Hepatic stellate cell (primary cell): ENCODE measurements at regions not wholly inside any gene's neighbourhood (a gene's known extent, or its start where the extent isn't known, plus 50 kb on each side); places are given as distances from the start of the nearest gene placed in this dataset.
"Not testable (repeated sequence)": the region's sequence is repeated elsewhere in the genome, so short reads cannot be mapped to it uniquely, and the experiment has no call there.

Source experiments
- DNase-seq: peaks from one replicate; pipeline ENCODE4 v3.0.0; 2011; ENCODE audit warnings: low spot score

DNA sequence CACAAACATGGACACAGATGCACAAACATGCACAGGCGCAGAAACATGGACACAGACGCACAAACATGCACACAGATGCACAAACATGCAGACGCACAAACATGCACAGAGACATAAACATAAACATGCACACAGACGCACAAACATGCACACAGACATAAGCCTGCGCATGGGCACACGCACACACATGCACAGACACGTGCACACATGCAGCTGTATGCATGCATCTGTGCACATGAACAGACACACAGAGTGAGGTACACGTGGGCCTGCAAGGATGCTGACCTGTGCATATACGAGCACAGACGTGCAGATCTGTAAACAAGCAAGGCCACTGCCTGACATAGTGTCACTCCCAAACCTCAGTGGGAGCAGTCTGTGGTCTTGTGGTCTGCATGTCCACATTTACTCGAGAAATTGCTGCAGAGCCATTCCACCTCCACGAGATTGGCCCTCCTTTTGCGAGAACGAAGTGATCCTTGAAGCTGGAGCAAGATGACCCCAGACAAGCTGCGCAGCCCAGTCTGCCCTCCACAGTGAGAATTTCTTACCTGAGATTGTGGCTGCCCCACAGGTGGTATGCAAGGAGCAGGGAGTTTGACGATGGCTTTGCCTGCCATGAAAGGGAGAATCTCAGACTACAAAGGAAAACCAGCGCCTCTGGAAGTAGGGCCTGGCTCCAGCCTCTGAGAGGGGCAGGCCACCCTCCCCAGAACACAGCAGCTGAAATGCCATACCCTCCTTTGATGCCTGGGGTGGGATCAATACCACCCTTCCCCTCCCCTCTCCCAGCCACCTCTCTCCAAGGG, 299.9 kb downstream of the BRD1 start:
- no peak for DNase-seq

DNA sequence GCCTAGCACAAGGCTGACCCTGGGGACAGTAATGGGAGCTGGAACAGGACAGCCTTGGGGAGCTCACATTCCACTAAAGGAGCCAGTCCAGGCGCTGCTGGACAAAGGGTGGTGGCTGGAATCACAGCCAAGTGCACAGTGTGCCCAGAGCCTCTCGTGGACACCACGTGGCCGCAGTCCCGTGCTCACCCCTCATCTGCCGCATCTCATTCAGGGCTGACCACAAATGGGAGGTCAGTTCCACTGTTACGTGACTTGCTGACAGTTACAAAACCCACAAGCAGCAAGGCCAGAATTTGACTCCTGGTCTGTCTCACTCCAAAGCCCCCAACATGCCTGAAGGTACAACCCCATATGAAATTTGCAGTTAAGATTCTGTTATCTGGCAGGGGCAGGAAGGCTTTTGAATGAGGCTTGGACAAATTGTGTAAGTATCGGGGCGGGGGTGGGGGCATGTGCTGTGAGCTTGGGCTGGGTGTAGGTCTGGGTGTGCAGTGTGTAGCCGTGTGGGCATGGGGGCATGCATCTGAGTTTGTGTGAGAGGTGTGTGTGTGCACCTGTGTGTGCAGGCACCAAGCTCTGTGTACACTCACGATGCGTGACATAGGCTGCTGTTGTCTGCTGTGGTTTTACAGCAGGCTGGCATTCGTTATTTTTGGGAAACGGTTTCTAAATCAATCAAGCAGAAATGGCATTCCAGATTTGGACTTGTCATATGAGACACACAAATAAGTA, 301.7 kb downstream of the BRD1 start:
- DNase-seq = no peak

DNA sequence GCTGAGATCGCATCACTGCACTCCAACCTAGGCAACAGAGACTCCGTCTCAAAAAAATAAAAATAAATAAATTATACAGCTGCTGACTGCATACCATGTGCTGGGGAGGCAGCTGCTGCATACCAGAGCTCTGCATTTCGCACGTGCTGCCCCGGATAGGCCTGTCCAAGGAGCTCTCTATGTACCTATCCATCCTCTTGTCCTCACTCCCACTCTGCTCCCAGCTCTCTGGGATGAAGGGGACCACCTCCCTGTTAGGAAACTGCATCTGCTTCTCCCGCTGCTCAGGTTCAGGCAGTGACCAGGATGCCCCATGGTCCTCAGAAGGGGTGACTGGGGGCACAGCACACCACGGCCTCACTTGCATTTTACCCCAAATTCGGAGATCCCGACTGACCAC, 302.3 kb downstream of the BRD1 start:
- no peak for DNase-seq

DNA sequence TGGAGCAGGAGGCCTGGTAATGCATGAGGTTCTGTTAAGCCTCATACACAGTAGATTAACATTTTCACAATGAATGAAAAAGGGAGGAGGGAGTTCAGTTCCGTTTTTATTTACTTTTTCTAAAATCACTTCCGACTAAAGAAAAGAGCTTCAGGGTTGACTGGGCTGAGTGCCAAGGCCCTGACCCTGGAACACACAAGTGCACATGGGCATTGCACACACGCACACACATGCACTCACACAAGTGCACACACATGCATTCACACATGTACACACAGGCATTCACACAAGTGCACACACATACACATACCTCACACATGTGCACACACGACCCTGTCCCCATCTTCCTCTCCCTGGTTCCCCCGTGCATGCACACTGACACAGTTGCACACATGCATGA, 303.3 kb downstream of the BRD1 start:
- DNase-seq = no peak

DNA sequence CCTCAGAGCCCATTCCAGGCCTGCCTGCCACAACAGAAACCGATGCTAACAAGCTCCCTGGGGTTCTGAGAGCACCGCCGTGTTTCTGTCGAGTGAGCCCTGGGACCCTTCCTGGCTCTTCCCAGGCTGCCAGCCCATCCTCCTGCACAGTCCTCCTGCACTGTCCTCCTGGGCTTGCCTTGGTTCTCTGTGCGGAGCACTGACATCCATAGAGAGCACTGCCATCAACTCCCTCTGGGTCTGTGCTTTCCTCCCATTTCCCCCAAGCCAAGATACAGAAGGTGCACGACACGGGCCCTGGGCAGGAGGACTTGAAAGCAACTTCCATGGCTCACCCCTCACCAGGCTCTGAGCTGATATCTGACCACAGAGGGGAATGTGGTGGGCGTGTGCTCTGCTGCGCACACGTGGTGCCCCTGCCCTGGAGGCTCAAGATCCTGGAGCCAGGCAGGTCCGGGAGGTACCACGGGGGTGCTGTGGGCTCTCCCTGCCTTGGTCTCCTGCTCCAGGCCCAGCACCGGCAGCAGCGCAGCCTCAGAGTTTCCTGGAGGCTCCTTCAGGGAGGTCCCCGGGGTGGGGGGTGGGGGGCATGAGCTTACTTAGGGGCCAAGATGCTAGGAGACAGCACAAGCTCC, 304.2 kb downstream of the BRD1 start:
- DNase-seq = no peak

DNA sequence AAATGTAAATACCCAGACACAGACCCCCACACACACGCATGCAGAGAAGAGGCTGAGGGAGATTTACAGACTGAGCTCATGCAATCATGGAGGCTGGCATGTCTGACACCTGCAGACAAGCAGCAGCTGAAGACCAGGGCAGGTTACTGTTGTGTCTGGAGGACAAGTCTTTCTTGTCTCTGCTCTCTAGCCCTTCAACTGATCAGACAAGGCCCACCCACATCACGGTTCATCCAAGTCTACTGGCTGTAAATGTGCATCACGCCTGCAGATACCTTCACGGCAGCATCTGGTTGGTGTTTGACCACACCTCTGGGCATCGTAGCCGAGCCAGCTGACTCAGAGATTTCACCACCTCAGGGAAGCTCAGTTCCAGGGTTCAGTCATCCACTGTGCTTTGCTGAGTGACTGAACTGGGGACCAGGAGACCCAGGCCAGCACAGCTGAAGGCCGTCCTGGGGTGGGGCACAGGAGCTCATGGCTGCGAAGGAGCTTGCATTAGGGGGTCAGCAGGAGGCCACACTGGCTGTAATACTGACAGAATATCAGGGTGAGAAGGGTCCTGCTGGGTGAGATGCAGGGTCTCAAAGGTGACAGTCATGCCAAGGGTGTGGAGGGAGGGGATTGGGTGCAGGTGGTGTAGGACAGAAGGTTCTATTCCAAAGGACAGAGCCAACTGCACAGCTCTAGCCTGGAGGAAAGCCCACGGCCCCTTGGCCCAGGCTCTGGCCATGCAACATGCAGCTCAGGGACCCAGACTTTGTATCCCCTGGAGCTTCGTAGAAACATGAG, 304.9 kb downstream of the BRD1 start:
- DNase-seq = no peak

DNA sequence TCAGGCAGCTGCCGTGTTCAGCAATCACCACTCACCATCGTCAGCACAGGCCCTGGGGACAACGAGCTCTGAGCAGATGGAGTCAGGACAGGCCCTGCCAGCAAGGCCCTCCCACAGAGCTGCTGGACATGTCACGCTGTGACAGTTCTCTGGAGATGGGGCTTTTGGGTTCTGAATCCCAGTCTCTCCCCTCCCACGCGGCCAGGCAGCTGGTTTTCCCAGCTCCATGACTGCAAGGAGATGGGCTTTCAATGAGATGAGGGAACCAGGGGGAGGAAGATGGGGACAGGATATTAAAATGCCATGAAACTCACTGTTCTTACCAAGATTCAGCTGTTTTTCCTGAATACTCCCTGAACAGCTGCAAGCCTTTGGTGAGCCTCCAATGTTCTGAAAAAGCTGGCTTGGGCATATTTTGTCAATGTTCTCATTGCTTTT, 305.9 kb downstream of the BRD1 start:
- DNase-seq = no peak

DNA sequence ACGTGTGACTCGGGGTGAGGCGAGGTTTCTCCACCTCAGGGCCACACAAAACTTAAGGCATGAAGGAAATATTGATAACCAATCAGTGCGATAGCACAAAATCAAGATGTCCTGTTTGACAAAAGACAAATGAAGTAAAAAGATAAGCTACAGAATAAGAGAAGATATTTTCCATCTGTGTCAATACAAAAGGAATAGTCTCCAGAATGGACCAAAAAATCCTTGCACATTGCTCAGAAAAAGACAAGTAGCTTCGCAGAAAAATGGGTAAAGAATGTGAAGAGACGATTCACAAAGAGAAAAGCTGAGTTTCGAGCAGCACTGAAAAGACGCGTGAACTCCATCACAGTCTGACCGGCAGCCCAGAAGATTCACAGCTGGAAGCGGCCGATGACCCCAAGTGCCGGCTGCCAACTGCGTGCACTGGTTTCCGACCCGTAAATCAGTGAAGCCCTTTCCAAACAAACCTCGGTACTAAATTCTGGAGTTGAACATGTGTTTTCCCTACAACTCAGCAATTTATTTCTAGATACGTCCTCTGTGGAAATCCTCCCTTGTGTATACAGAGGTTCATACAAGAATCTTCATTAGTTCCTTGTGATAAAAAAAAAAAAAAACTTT, 308.4 kb downstream of the BRD1 start:
- no peak for DNase-seq

DNA sequence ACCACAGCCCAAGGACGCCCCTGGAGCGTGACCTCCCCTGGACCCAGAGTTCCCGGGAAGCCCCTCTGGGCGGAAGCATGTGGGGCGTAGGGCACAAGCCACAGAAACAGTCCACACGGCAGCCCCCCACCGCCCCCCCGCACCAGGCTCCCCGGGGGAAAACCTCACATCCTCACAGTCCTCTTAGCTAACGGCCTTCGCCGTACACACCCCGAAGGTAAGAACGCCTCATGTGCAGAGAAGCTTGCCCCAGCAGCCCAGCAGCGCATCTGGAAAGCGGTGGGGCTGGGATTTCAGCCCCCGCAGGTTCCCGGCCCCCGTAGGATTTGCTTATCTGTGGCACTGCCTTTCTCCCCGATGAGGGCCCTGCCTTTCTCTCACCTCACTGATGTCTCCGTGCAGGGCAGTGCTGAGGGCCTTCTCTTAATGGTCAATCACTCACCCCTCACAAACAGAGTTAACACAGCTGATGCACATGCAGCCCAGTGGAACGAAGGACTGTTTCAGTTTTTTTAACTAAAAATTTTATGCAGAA, 309.2 kb downstream of the BRD1 start:
- no peak for DNase-seq

DNA sequence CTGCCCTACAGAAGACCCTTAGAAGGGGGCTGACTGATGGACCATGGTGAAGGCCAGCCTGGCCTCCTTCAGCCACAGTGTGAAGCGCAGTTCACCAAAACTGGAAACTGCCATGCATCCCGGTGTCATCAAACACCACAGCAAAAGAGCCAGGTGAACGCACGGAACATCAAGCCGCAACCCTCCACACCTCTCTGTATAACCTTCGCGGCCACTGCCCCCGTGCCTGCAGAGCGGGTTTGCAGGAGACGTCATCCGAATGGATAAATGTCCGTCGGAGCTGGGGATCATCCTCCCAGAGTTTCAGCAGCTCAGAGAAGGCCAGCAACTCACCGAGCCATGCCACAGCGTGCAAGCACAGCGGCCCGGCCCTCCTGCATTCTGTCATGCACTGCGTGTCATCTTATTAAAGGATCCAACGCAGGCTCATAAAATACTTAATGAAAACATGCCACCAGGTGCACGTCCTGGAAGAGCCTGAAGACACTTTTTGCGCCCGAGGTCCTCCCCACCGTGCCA, 309.9 kb downstream of the BRD1 start:
- no peak for DNase-seq

DNA sequence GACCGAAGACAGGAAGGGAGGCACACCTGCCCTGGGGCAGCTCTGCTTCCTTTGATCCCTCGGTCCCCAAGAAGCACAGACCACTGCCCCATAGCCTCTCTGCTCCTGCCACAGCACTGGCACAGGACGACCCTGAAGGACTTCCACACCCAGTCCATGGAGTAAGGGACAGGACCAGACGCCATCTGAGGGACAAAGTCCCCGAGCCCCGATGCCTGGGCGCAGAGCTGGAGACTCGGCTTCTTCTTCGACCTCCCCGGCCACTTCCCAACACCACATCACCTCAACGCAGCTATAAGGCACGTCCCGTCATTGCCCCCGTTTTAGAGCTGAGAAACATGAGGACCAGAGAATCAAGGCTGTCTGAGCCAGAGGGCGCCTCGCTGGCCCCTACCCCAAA, 310.5 kb downstream of the BRD1 start:
- no peak for DNase-seq

DNA sequence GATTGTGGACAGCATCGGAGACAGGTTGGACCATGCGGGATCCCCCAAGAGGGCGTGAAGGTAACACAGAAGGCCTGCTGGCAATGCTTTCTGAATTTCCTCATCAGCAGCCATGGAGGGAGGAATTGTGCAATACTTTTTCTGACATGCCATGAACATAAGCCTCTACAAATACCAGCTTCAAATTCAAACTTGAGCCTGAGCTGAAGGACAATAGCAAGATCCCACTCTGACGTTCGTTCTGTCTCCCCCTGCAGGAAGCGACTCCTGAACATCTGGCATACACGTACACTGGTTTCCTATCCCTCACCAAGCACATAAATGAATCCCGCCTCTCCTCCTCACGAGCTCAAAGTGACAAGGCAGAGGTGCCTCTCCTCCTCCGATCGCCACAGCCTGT, 312.2 kb downstream of the BRD1 start:
- no peak for DNase-seq

DNA sequence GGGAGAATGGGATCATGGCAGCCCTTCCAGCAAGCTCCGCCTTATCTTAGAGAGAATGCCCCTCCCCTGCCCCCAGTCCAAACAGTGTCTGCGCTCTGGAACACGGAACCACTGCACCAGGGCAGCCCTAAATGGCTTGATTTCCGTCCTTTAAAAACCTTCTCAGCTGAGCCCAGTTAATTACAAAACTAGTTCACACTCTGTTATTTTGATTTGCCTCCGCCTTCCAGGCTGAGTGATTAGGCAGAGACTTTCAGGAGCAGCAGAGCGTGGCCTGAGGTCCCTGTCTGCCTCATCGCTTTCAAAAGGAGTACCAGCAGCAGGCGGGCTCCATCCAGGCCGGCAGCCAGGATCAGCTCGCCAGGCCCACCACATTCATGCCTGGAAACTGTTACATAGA, 313.0 kb downstream of the BRD1 start:
- DNase-seq = no peak

DNA sequence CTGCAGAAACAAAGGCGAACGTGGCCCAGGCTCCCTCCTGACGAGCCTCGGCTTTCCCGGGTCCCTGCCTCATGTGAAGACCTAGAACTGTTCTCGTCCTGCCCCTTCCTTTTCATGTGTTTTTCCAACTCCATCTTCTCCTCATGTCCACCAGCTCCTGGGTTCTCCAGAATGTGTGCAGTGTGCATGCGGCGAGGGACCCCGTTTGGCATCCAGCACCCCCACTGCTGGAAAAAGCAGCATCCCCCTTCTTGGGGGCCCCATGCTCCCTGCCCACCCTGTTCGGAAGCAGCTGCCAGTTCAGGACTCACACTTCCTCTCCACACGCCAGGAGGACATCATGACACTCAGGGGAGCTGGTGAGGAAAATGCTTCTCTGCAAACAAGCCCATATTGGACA, 313.5 kb downstream of the BRD1 start:
- DNase-seq = no peak

DNA sequence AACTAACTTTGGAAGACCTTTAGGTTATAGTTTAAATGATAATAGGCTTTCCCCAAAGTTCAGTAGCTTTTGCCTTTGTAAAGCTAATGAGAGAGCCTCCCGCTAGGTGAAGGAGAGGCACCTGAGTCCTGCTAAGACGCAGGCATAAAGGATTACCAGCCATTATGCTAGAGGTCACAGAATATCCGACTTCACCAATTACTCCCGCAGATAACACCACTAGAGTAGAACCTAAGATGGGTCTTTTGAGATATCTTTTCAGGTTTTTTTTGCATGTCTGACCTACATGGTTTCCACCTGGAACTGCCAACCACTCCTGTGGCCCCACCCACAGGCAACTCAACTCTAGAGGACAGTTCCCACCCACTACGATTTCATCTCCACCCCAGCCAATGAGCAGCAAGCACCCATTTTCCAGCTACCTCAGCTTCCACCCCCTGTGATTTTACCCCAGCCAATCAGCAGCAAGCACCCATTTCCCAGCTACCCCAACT, 314.3 kb downstream of the BRD1 start:
- DNase-seq = no peak

DNA sequence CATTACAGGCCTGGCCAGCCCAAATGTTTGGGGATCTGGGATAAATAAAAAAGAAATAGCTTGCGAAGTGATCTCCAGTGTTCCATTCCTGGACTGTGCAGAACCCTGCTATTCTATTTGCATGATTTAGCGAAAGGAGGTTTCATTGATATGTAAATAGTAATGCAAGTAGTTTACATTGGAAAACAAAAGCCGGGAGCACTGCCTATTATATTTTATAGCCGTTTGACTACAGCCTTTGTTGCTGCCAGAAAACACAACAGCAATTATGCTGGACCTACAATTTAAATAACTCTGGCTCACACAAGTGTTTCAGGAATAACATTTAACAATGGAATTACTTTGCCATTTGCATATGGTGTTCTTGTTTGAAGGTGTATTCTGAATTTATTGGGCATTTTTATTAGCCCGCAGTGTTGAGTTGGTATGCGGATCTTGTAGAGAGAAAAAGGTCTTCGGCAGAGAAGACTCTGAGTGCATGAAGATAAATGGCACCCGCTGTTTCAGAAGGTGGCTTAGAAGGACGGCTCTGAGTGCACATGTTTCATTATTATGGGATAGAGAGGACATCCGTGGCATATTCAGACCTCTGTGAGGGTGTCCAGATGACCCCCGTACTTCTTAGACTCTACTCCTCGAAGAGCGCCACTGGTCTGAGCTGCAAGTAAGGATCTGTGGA, 315.0 kb downstream of the BRD1 start:
- no peak for DNase-seq

DNA sequence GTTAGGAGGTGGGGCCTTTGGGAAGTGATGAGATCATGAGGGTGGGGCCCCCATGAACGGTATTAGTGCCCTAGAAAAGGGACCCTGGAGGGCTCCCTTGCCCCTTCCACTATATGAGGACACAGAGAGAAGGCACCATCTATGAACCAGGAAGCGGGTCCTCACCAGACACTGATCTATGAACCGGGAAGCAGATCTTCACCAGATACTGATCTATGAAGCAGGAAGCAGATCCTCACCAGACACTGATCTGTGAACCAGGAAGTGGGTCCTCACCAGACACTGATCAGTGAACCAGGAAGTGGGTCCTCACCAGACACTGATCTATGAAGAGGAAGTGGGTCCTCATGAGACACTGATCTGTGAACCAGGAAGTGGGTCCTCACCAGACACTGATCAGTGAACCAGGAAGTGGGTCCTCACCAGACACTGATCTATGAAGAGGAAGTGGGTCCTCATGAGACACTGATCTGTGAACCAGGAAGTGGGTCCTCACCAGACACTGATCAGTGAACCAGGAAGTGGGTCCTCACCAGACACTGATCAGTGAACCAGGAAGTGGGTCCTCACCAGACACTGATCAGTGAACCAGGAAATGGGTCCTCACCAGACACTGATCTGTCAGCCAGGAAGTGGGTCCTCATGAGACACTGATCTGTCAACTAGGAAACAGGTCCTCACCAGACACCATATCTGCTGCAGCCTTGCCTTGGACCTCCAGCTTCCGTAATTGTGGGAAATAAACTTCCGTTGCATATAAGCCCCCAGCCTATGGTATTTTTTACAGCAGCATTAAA, 316.1 kb downstream of the BRD1 start:
- DNase-seq = not testable (repeated sequence)

DNA sequence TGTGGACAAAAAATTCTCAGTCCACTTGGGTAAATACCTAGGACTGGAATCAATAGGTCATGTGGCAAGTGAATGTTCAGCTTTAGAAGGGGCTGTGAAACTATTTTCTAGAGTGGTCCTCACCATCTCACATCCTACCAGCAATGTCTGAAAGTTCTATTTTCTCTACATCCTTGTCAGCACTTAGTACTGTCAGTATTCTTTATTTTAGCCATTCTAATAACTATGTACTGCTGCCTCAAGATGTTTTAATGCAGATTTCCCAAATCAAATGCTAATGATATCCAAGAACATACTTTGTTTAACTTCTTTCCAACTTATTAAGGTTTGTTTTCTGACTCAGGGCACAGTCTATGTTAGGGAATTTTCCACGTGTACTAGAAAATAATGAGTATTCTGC, 317.0 kb downstream of the BRD1 start:
- DNase-seq = no peak

DNA sequence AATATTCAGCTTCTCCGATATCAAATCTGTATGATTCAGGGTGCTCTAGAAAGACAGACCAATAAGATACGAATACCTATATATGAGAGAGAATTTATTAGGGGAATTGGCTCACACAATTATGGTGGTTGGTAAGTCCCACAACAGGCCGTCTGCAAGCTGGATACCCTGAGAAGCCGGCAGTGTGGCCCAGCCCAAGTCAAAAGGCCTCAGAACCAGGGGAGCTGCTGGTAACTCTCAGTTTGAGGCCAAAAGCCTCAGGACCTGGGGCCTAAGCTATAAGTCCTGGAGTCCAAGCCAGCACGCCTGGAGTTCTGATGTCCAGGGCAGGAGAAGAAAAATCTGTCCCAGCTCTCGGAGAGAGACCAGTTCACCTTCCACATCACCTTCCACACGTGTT, 318.7 kb downstream of the BRD1 start:
- no peak for DNase-seq

DNA sequence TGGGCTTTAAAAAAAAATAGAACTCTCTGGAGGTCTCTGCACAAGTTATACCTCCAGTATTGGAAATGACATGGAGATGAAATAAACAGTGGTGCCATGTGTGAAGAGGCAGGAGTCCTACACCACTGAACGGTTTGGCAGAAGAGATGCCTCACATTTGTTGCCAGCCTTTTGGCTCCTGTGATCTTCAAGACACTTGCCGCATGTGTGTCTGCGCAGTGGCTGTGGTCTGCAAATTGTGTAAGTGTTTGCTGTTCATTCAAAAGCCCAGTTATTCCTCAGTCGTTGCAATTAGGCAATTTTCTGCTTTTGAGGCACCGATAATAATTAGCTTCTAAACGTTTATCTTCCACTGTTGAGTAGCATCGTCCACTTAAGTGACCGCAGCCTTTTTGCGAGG, 319.1 kb downstream of the BRD1 start:
- DNase-seq = no peak
